Ovary (tissue), 3 donors: ENCODE measurements at regions not wholly inside any gene's neighbourhood (a gene's known extent, or its start where the extent isn't known, plus 50 kb on each side); places are given as distances from the start of the nearest gene placed in this dataset.
"Not testable (repeated sequence)": the region's sequence is repeated elsewhere in the genome, so short reads cannot be mapped to it uniquely, and the experiment has no call there.

Experiments used
- CTCF ChIP-seq, 3 donors: fragments of 450-650 bp in 2 of 3; fragments of 200-600 bp in 1 of 3; IDR thresholded peaks; one replicate each; pipeline versions ENCODE4 v1.5.1 to v1.8.0; 2016 to 2022; ENCODE audit warnings: antibody characterized with exemption in 3 of 3, mild to moderate bottlenecking in 1 of 3
- EP300 ChIP-seq: sonication (generic); formaldehyde crosslinking; IDR thresholded peaks from one replicate; pipeline ENCODE4 v1.6.1; 2017; ENCODE audit warnings: antibody characterized with exemption
- POLR2A ChIP-seq: fragments of 450-650 bp; IDR thresholded peaks from one replicate; pipeline ENCODE4 v1.6.1; 2017; ENCODE audit warnings: antibody characterized with exemption, mild to moderate bottlenecking, moderate library complexity
- donor health status: DM: no; HTN: no; CAD: no.

- TF ChIP-seq CTCF (IDR thresholded peaks at IDR 0.05); POLR2A; EP300: not testable (repeated sequence)
Observed at GRCh38 chr9:63328313-63328712, 1956.7 kb downstream of the FOXD4L5 start.
